HEK293 (cell line): ENCODE measurements at regions not wholly inside any gene's neighbourhood (a gene's known extent, or its start where the extent isn't known, plus 50 kb on each side); places are given as distances from the start of the nearest gene placed in this dataset.

ENCODE experiments used
- CTCF ChIA-PET: fragments of 350-600 bp; formaldehyde crosslinking; extraction: SDS; loops from one replicate; lab custom pipeline; 2021; ENCODE audit warnings: antibody characterized with exemption; lab: Yijun Ruan, JAX
- POLR2A ChIA-PET: fragments of 300-600 bp; formaldehyde crosslinking; extraction: SDS; loops from one replicate; lab custom pipeline; 2020; ENCODE audit warnings: antibody characterized with exemption, inconsistent platforms; lab: Yijun Ruan, JAX
- H3K27ac ChIP-seq: fragments of 200-500 bp; sonication (Bioruptor generic); 2 replicates; pipeline ENCODE4 v1.5.1; 2014; ENCODE audit warnings: low read depth, low read length, control low read depth, inconsistent platforms; ENCODE audit errors: extremely low read depth
- H3K36me3 ChIP-seq, 2 experiments: fragments of 200-500 bp in 1 of 2; sonication (Bioruptor generic) in 1 of 2; 1 replicate in 1 of 2; 2 replicates in 1 of 2; pipeline ENCODE4 v1.5.1; 2014 to 2017; ENCODE audit warnings: inconsistent platforms in 2 of 2, low read length in 2 of 2; ENCODE audit not compliant: control insufficient read depth in 2 of 2, insufficient read depth in 1 of 2
- H3K4me1 ChIP-seq: fragments of 200-500 bp; sonication (Bioruptor generic); 2 replicates; pipeline ENCODE4 v1.5.1; 2014; ENCODE audit warnings: mild to moderate bottlenecking, low read length, inconsistent platforms; ENCODE audit not compliant: control insufficient read depth, insufficient read depth
- H3K4me3 ChIP-seq: 2 replicates; pipeline ENCODE4 v1.5.1; 2011; ENCODE audit warnings: low read depth, mild to moderate bottlenecking, control low read depth, low read length, moderate library complexity
- H3K9me3 ChIP-seq: fragments of 200-500 bp; sonication (Bioruptor generic); 2 replicates; pipeline ENCODE4 v1.5.1; 2014; ENCODE audit warnings: low read depth, low read length, inconsistent platforms; ENCODE audit not compliant: control insufficient read depth, insufficient read depth
- EGR2 ChIP-seq: fragments of 450-650 bp; formaldehyde crosslinking; IDR thresholded peaks from 2 replicates; pipeline ENCODE4 v1.5.1; 2016; ENCODE audit warnings: low read depth, missing biosample characterization, missing genetic modification characterization
- GLIS2 ChIP-seq: fragments of 450-650 bp; formaldehyde crosslinking; IDR thresholded peaks from 2 replicates; pipeline ENCODE4 v1.5.1; 2016; ENCODE audit warnings: missing biosample characterization, missing genetic modification characterization
- MYNN ChIP-seq: fragments of 450-650 bp; formaldehyde crosslinking; IDR thresholded peaks from 2 replicates; pipeline ENCODE4 v1.5.1; 2016; ENCODE audit warnings: missing biosample characterization, missing genetic modification characterization, borderline replicate concordance
- RBAK ChIP-seq: fragments of 450-650 bp; formaldehyde crosslinking; IDR thresholded peaks from 2 replicates; pipeline ENCODE4 v1.5.1; 2016; ENCODE audit warnings: missing biosample characterization, missing genetic modification characterization
- ZBTB21 ChIP-seq: fragments of 450-650 bp; formaldehyde crosslinking; IDR thresholded peaks from 2 replicates; pipeline ENCODE4 v1.5.1; 2017; ENCODE audit warnings: missing biosample characterization, missing genetic modification characterization
- ZBTB48 ChIP-seq: fragments of 450-650 bp; formaldehyde crosslinking; IDR thresholded peaks from 2 replicates; pipeline ENCODE4 v1.5.1; 2016; ENCODE audit warnings: missing biosample characterization, missing genetic modification characterization
- ZNF132 ChIP-seq: fragments of 450-650 bp; formaldehyde crosslinking; IDR thresholded peaks from 2 replicates; pipeline ENCODE4 v1.5.1; 2017; ENCODE audit warnings: missing biosample characterization, missing genetic modification characterization, borderline replicate concordance
- ZNF596 ChIP-seq: fragments of 450-650 bp; IDR thresholded peaks from 2 replicates; pipeline ENCODE4 v1.5.0; 2018; ENCODE audit warnings: missing biosample characterization, mild to moderate bottlenecking, missing genetic modification characterization, moderate library complexity
- ZNF610 ChIP-seq: fragments of 450-650 bp; formaldehyde crosslinking; IDR thresholded peaks from 2 replicates; pipeline ENCODE4 v1.5.1; 2016; ENCODE audit warnings: missing biosample characterization, missing genetic modification characterization, borderline replicate concordance
- ZNF654 ChIP-seq: fragments of 450-650 bp; formaldehyde crosslinking; IDR thresholded peaks from 2 replicates; pipeline ENCODE4 v1.5.1; 2016; ENCODE audit warnings: low read depth, missing biosample characterization, missing genetic modification characterization
- ZNF670 ChIP-seq: fragments of 450-650 bp; formaldehyde crosslinking; IDR thresholded peaks from 2 replicates; pipeline ENCODE4 v1.5.1; 2016; ENCODE audit warnings: missing biosample characterization, missing genetic modification characterization, low read depth
- ZNF776 ChIP-seq: fragments of 450-650 bp; formaldehyde crosslinking; IDR thresholded peaks from 2 replicates; pipeline ENCODE4 v1.5.0; 2017; ENCODE audit warnings: missing biosample characterization, missing genetic modification characterization, borderline replicate concordance
- ZNF792 ChIP-seq: fragments of 450-650 bp; formaldehyde crosslinking; IDR thresholded peaks from 2 replicates; pipeline ENCODE4 v1.5.1; 2016; ENCODE audit warnings: missing biosample characterization, missing genetic modification characterization
- ZNF843 ChIP-seq: fragments of 450-650 bp; formaldehyde crosslinking; IDR thresholded peaks from 2 replicates; pipeline ENCODE4 v1.5.1; 2016; ENCODE audit warnings: missing biosample characterization, missing genetic modification characterization
- TF ChIP-seq, protein P1 (sequence below): fragments of 450-650 bp; formaldehyde crosslinking; IDR thresholded peaks from 2 replicates; pipeline ENCODE4 v1.5.1; 2017; ENCODE audit warnings: missing biosample characterization, missing genetic modification characterization
- TF ChIP-seq, protein P2 (sequence below): fragments of 450-650 bp; formaldehyde crosslinking; IDR thresholded peaks from 2 replicates; pipeline ENCODE4 v1.5.1; 2016; ENCODE audit warnings: missing biosample characterization, missing genetic modification characterization, borderline replicate concordance
- TF ChIP-seq, protein P3 (sequence below): fragments of 450-650 bp; formaldehyde crosslinking; conservative IDR thresholded peaks from 2 replicates; pipeline ENCODE4 v1.5.1; 2016; ENCODE audit warnings: low read depth, missing biosample characterization, missing genetic modification characterization
- TF ChIP-seq, protein P4 (sequence below): fragments of 450-650 bp; formaldehyde crosslinking; IDR thresholded peaks from 2 replicates; pipeline ENCODE4 v1.5.1; 2017; ENCODE audit warnings: missing biosample characterization, missing genetic modification characterization
- TF ChIP-seq, protein P5 (sequence below): fragments of 450-650 bp; formaldehyde crosslinking; IDR thresholded peaks from 2 replicates; pipeline ENCODE4 v1.5.1; 2016; ENCODE audit warnings: missing biosample characterization, missing genetic modification characterization, low read depth
- TF ChIP-seq, protein P6 (sequence below): fragments of 450-650 bp; formaldehyde crosslinking; IDR thresholded peaks from 2 replicates; pipeline ENCODE4 v1.5.1; 2016; ENCODE audit warnings: missing biosample characterization, missing genetic modification characterization

DNA sequence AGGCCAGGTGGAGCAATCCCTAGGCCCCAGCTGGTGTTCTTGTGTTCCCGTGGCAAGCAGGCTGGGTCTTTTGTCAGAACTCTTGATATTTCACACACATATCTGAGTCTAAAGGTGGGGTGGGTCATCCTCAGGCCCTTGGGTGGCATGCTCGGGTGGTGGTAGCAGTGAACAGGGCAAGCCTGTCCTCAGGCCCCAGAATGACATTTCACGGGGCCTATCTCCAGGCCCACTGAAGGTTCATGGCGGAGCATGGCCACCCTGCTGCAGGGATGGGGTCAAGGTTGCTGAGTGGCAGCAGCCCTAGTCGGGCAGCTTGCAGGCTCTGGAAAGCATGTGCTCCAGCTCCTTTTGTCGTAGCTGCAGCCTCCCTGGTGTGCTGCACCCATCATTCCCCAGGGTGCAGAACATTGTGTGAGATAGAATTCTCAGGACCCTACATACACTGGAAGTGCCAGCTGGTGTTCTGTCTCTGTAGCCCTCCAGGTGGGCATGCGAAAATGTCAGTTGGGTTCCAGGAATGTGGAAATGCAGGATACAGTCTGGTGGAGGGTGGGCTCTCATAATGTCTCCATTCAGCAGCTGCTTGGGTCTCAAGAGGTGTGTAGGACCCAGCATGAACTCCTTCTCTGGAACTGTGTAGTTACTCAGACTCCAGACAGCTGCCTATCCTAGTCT, 1571.8 kb downstream of the STIM2 start:
- Histone ChIP-seq H3K4me1 (no peaks in the 10 kb centered on the region), H3K36me3 (no peaks in the 10 kb centered on the region), H3K27ac (no peak overlapping the region), H3K9me3 (no peaks in the 10 kb centered on the region), H3K4me3 (no peak overlapping the region)
- ChIA-PET POLR2A (no interaction called here), CTCF (interaction anchor here (0.8 kb wide), 1 partner anchor 748 kb away, joined by 3 read pairs; no protein-coding TSS in a partner anchor)
- TF ChIP-seq ZNF596 (no peak), ZNF654 (tag by site-specific recombination) (no peak), ZNF776 (no peak), MYNN (tag by site-specific recombination) (no peak), EGR2 (tag by site-specific recombination) (no peak), ZNF610 (tag by site-specific recombination) (no peak), ZBTB21 (tag by site-specific recombination) (no peak)
- TF ChIP-seq, protein P1, sequence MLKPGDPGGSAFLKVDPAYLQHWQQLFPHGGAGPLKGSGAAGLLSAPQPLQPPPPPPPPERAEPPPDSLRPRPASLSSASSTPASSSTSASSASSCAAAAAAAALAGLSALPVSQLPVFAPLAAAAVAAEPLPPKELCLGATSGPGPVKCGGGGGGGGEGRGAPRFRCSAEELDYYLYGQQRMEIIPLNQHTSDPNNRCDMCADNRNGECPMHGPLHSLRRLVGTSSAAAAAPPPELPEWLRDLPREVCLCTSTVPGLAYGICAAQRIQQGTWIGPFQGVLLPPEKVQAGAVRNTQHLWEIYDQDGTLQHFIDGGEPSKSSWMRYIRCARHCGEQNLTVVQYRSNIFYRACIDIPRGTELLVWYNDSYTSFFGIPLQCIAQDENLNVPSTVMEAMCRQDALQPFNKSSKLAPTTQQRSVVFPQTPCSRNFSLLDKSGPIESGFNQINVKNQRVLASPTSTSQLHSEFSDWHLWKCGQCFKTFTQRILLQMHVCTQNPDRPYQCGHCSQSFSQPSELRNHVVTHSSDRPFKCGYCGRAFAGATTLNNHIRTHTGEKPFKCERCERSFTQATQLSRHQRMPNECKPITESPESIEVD (tag by site-specific recombination) = no peak

DNA sequence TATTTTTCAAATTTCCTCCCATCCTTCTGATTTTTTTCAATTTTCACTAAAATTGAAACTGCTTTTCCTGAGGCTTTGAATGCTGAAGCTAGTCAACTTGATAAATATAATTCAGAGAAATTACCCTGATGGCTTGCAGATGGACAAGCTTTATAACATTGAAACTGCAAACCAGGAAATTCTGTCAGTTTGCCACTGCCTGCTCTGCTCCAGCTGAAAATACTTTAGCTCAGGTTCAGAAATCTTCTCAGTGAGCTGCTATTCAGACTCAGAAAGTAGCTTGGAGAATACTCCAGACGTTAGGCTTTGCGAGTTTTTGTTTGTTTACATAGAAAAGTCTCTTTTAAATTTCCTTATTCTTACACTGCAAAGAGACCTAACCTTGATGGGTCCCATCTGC, 1574.7 kb downstream of the STIM2 start:
- H3K4me1 ChIP-seq = no peaks in the 10 kb centered on the region
- no peaks in the 10 kb centered on the region for H3K36me3 ChIP-seq
- POLR2A ChIA-PET = no interaction called here
- H3K27ac ChIP-seq = no peak overlapping the region
- H3K4me3 ChIP-seq = no peak overlapping the region
- H3K9me3 ChIP-seq = no peaks in the 10 kb centered on the region
- CTCF ChIA-PET = no interaction called here
- TF ChIP-seq, protein P2, sequence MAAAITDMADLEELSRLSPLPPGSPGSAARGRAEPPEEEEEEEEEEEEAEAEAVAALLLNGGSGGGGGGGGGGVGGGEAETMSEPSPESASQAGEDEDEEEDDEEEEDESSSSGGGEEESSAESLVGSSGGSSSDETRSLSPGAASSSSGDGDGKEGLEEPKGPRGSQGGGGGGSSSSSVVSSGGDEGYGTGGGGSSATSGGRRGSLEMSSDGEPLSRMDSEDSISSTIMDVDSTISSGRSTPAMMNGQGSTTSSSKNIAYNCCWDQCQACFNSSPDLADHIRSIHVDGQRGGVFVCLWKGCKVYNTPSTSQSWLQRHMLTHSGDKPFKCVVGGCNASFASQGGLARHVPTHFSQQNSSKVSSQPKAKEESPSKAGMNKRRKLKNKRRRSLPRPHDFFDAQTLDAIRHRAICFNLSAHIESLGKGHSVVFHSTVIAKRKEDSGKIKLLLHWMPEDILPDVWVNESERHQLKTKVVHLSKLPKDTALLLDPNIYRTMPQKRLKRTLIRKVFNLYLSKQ = no peak
- TF ChIP-seq, protein P3, sequence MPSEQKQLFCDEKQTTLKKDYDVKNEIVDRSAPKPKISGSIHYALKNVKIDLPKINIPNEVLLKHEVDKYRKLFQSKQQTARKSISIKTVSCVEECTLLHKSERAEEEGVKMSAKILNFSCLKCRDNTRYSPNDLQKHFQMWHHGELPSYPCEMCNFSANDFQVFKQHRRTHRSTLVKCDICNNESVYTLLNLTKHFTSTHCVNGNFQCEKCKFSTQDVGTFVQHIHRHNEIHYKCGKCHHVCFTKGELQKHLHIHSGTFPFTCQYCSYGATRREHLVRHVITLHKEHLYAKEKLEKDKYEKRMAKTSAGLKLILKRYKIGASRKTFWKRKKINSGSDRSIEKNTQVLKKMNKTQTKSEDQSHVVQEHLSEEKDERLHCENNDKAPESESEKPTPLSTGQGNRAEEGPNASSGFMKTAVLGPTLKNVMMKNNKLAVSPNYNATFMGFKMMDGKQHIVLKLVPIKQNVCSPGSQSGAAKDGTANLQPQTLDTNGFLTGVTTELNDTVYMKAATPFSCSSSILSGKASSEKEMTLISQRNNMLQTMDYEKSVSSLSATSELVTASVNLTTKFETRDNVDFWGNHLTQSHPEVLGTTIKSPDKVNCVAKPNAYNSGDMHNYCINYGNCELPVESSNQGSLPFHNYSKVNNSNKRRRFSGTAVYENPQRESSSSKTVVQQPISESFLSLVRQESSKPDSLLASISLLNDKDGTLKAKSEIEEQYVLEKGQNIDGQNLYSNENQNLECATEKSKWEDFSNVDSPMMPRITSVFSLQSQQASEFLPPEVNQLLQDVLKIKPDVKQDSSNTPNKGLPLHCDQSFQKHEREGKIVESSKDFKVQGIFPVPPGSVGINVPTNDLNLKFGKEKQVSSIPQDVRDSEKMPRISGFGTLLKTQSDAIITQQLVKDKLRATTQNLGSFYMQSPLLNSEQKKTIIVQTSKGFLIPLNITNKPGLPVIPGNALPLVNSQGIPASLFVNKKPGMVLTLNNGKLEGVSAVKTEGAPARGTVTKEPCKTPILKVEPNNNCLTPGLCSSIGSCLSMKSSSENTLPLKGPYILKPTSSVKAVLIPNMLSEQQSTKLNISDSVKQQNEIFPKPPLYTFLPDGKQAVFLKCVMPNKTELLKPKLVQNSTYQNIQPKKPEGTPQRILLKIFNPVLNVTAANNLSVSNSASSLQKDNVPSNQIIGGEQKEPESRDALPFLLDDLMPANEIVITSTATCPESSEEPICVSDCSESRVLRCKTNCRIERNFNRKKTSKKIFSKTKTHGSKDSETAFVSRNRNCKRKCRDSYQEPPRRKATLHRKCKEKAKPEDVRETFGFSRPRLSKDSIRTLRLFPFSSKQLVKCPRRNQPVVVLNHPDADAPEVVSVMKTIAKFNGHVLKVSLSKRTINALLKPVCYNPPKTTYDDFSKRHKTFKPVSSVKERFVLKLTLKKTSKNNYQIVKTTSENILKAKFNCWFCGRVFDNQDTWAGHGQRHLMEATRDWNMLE = no peak
- TF ChIP-seq GLIS2 (tag by site-specific recombination) (no peak), ZNF132 (tag by site-specific recombination) (no peak), RBAK (tag by site-specific recombination) (no peak), ZBTB48 (tag by site-specific recombination) (no peak), ZNF792 (no peak), ZNF670 (no peak), ZNF843 (tag by site-specific recombination) (no peak)
- TF ChIP-seq, protein P4, sequence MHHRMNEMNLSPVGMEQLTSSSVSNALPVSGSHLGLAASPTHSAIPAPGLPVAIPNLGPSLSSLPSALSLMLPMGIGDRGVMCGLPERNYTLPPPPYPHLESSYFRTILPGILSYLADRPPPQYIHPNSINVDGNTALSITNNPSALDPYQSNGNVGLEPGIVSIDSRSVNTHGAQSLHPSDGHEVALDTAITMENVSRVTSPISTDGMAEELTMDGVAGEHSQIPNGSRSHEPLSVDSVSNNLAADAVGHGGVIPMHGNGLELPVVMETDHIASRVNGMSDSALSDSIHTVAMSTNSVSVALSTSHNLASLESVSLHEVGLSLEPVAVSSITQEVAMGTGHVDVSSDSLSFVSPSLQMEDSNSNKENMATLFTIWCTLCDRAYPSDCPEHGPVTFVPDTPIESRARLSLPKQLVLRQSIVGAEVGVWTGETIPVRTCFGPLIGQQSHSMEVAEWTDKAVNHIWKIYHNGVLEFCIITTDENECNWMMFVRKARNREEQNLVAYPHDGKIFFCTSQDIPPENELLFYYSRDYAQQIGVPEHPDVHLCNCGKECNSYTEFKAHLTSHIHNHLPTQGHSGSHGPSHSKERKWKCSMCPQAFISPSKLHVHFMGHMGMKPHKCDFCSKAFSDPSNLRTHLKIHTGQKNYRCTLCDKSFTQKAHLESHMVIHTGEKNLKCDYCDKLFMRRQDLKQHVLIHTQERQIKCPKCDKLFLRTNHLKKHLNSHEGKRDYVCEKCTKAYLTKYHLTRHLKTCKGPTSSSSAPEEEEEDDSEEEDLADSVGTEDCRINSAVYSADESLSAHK (tag by site-specific recombination) = no peak
- TF ChIP-seq, protein P5, sequence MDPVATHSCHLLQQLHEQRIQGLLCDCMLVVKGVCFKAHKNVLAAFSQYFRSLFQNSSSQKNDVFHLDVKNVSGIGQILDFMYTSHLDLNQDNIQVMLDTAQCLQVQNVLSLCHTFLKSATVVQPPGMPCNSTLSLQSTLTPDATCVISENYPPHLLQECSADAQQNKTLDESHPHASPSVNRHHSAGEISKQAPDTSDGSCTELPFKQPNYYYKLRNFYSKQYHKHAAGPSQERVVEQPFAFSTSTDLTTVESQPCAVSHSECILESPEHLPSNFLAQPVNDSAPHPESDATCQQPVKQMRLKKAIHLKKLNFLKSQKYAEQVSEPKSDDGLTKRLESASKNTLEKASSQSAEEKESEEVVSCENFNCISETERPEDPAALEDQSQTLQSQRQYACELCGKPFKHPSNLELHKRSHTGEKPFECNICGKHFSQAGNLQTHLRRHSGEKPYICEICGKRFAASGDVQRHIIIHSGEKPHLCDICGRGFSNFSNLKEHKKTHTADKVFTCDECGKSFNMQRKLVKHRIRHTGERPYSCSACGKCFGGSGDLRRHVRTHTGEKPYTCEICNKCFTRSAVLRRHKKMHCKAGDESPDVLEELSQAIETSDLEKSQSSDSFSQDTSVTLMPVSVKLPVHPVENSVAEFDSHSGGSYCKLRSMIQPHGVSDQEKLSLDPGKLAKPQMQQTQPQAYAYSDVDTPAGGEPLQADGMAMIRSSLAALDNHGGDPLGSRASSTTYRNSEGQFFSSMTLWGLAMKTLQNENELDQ (tag by site-specific recombination) = no peak
- TF ChIP-seq, protein P6, sequence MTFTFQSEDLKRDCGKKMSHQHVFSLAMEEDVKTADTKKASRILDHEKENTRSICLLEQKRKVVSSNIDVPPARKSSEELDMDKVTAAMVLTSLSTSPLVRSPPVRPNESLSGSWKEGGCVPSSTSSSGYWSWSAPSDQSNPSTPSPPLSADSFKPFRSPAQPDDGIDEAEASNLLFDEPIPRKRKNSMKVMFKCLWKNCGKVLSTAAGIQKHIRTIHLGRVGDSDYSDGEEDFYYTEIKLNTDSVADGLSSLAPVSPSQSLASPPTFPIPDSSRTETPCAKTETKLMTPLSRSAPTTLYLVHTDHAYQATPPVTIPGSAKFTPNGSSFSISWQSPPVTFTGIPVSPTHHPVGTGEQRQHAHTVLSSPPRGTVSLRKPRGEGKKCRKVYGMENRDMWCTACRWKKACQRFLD (tag by site-specific recombination) = no peak
